ENCODE measurements at regions not wholly inside any gene's neighbourhood (a gene's known extent, or its start where the extent isn't known, plus 50 kb on each side); places are given as distances from the start of the nearest gene placed in this dataset.

- TF ChIP-seq CTCF (conservative IDR thresholded peaks at IDR 0.05; ENCODE audit: low read depth, low read length): no peak
- H3K4me3 ChIP-seq (ENCODE audit: low read depth, low read length): no peak overlapping the region
- no peak for DNase-seq (ENCODE audit: low read depth)
Measured at GRCh38 chrX:131955099-131955777, 67.9 kb upstream of the STK26 start.

- no peak for TF ChIP-seq CTCF (conservative IDR thresholded peaks at IDR 0.05; ENCODE audit: low read depth, low read length)
- no peak overlapping the region for H3K4me3 ChIP-seq (ENCODE audit: low read depth, low read length)
- DNase-seq (ENCODE audit: low read depth): no peak
Measured at GRCh38 chrX:131958724-131959123, 64.4 kb upstream of the STK26 start.

- TF ChIP-seq CTCF (conservative IDR thresholded peaks at IDR 0.05; ENCODE audit: low read depth, low read length): no peak
- no peak overlapping the region for H3K4me3 ChIP-seq (ENCODE audit: low read depth, low read length)
- DNase-seq (ENCODE audit: low read depth): no peak
Measured at GRCh38 chrX:131970347-131970746, 52.8 kb upstream of the STK26 start.

Measured in epithelial cell of proximal tubule (primary cell).